H1 (cell line): ENCODE measurements at regions not wholly inside any gene's neighbourhood (a gene's known extent, or its start where the extent isn't known, plus 50 kb on each side); places are given as distances from the start of the nearest gene placed in this dataset.

Source experiments
- CTCF ChIA-PET: fragments of 300-600 bp; sonication (Branson Sonifier 250); formaldehyde crosslinking; loops from one replicate; lab custom pipeline; 2021; ENCODE audit not compliant: partially characterized antibody; lab: Charles Lee
- POLR2A ChIA-PET: fragments of 300-600 bp; sonication (Branson Sonifier 250); formaldehyde crosslinking; loops from one replicate; lab custom pipeline; 2021; ENCODE audit warnings: inconsistent platforms; ENCODE audit not compliant: partially characterized antibody; lab: Charles Lee
- DNase-seq, 2 experiments: peaks; one replicate each; pipeline versions ENCODE4 v3.0.0 to v3.0.0-alpha.2; 2010 to 2022; ENCODE audit warnings: low spot score in 2 of 2, low read depth in 1 of 2, mixed read lengths in 1 of 2
- FAIRE-seq: peaks from 2 replicates; lab custom pipeline; 2011; peaks lifted over from hg19 to GRCh38; lab: Jason Lieb, UNC
- H2AFZ ChIP-seq: 2 replicates; pipeline ENCODE4 v1.8.1; 2012; ENCODE audit warnings: low read length, inconsistent platforms
- H2AK5ac ChIP-seq: 2 replicates; pipeline ENCODE4 v1.6.1; 2013; ENCODE audit warnings: low read depth, low read length
- H2BK120ac ChIP-seq: replicated peaks from 2 replicates; pipeline ENCODE3; 2013; ENCODE audit warnings: low read depth, low read length, inconsistent platforms
- H2BK12ac ChIP-seq: 2 replicates; pipeline ENCODE4 v1.6.1; 2013; ENCODE audit warnings: low read depth, low read length
- H2BK15ac ChIP-seq: 2 replicates; pipeline ENCODE4 v1.6.1; 2013; ENCODE audit warnings: low read length
- H2BK20ac ChIP-seq: 2 replicates; pipeline ENCODE4 v1.6.1; 2013; ENCODE audit warnings: low read length
- H2BK5ac ChIP-seq: 2 replicates; pipeline ENCODE4 v1.6.1; 2013; ENCODE audit warnings: low read depth, low read length
- H3K14ac ChIP-seq: 2 replicates; pipeline ENCODE4 v1.6.1; 2013; ENCODE audit warnings: inconsistent platforms; ENCODE audit not compliant: insufficient read length
- H3K18ac ChIP-seq: 2 replicates; pipeline ENCODE4 v1.6.1; 2013; ENCODE audit warnings: low read length; ENCODE audit errors: extremely low read depth
- H3K23ac ChIP-seq: 2 replicates; pipeline ENCODE4 v1.6.1; 2013; ENCODE audit warnings: inconsistent platforms; ENCODE audit not compliant: insufficient read length
- H3K23me2 ChIP-seq: 2 replicates; pipeline ENCODE4 v1.6.1; 2013; ENCODE audit warnings: low read depth, low read length
- H3K27ac ChIP-seq: 2 replicates; pipeline ENCODE4 v1.6.1; 2011; ENCODE audit warnings: low read depth, low read length, inconsistent platforms
- H3K27me3 ChIP-seq, 4 experiments: replicated peaks in 1 of 4; 1 replicate in 1 of 4; 2 replicates in 3 of 4; pipeline versions ENCODE4 v1.6.1 to v1.8.1; 2011 to 2013; ENCODE audit warnings: low read length in 3 of 4, mild to moderate bottlenecking in 3 of 4, inconsistent platforms in 2 of 4, mixed read lengths in 2 of 4, moderate library complexity in 1 of 4; ENCODE audit not compliant: control insufficient read depth in 3 of 4, insufficient read depth in 3 of 4; ENCODE audit errors: extremely low read depth in 1 of 4
- H3K36me3 ChIP-seq, 4 experiments: 2 replicates each; pipeline versions ENCODE4 v1.6.1 to v1.8.1; 2011 to 2013; ENCODE audit warnings: mild to moderate bottlenecking in 4 of 4, low read length in 3 of 4, moderate library complexity in 2 of 4, control low read depth in 1 of 4, inconsistent platforms in 1 of 4; ENCODE audit not compliant: insufficient read depth in 4 of 4, control insufficient read depth in 2 of 4
- H3K4ac ChIP-seq: replicated peaks from 2 replicates; pipeline ENCODE3; 2013; ENCODE audit warnings: low read length, low read depth, mixed read lengths, inconsistent platforms; ENCODE audit not compliant: insufficient read length
- H3K4me1 ChIP-seq, 4 experiments: replicated peaks in 1 of 4; 1 replicate in 1 of 4; 2 replicates in 3 of 4; pipeline versions ENCODE4 v1.6.1 to v1.8.1; 2011 to 2013; ENCODE audit warnings: low read length in 3 of 4, inconsistent platforms in 2 of 4, mixed read lengths in 1 of 4; ENCODE audit not compliant: insufficient read depth in 4 of 4, control insufficient read depth in 3 of 4
- H3K4me2 ChIP-seq, 2 experiments: 2 replicates each; pipeline versions ENCODE4 v1.6.1 to v1.8.1; 2011 to 2013; ENCODE audit warnings: low read depth in 2 of 2, low read length in 2 of 2, control low read depth in 1 of 2, inconsistent platforms in 1 of 2, mild to moderate bottlenecking in 1 of 2; ENCODE audit not compliant: insufficient read depth in 1 of 2
- H3K4me3 ChIP-seq, 4 experiments: fragments of 200-600, 300-600 bp in 1 of 4; sonication (generic), shearing (Covaris generic), sonication (Bioruptor Twin) in 1 of 4; 2 replicates each; pipeline versions ENCODE4 v1.5.1 to v1.8.1; 2011 to 2016; ENCODE audit warnings: low read length in 4 of 4, low read depth in 3 of 4, control low read depth in 2 of 4, inconsistent platforms in 2 of 4, mild to moderate bottlenecking in 2 of 4, mixed read lengths in 1 of 4, moderate library complexity in 1 of 4; ENCODE audit not compliant: insufficient read depth in 2 of 4; ENCODE audit errors: extremely low read depth in 1 of 4
- H3K56ac ChIP-seq: replicated peaks from 2 replicates; pipeline ENCODE3; 2013; ENCODE audit warnings: low read depth, mild to moderate bottlenecking, mixed read lengths, low read length, inconsistent platforms; ENCODE audit not compliant: insufficient read length
- H3K79me1 ChIP-seq: 2 replicates; pipeline ENCODE4 v1.6.1; 2013; ENCODE audit warnings: low read depth, low read length, control low read depth
- H3K79me2 ChIP-seq, 2 experiments: 2 replicates each; pipeline versions ENCODE4 v1.6.1 to v1.8.1; 2012 to 2013; ENCODE audit warnings: low read length in 2 of 2, mild to moderate bottlenecking in 2 of 2, inconsistent platforms in 1 of 2; ENCODE audit not compliant: insufficient read depth in 2 of 2, control insufficient read depth in 1 of 2
- H3K9ac ChIP-seq, 4 experiments: replicated peaks in 1 of 4; 1 replicate in 1 of 4; 2 replicates in 3 of 4; pipeline versions ENCODE4 v1.6.1 to v1.8.1; 2011 to 2013; ENCODE audit warnings: low read depth in 3 of 4, low read length in 3 of 4, control low read depth in 2 of 4, mild to moderate bottlenecking in 2 of 4, moderate library complexity in 2 of 4, inconsistent platforms in 1 of 4; ENCODE audit errors: extremely low read depth in 1 of 4
- H3K9me3 ChIP-seq, 2 experiments: 2 replicates each; pipeline versions ENCODE4 v1.6.1 to v1.8.1; 2012 to 2013; ENCODE audit warnings: mild to moderate bottlenecking in 2 of 2, moderate library complexity in 2 of 2, control low read depth in 1 of 2, inconsistent platforms in 1 of 2, low read depth in 1 of 2, low read length in 1 of 2, mixed read lengths in 1 of 2; ENCODE audit not compliant: insufficient read depth in 2 of 2
- H4K20me1 ChIP-seq, 2 experiments: replicated peaks in 1 of 2; 2 replicates each; pipeline versions ENCODE3 to v1.8.1; 2011 to 2013; ENCODE audit warnings: inconsistent platforms in 2 of 2, low read length in 2 of 2, mild to moderate bottlenecking in 1 of 2; ENCODE audit not compliant: insufficient read depth in 2 of 2, control insufficient read depth in 1 of 2
- H4K5ac ChIP-seq: 2 replicates; pipeline ENCODE4 v1.6.1; 2013; ENCODE audit warnings: low read length, low read depth, mixed read lengths, inconsistent platforms; ENCODE audit not compliant: insufficient read length
- H4K8ac ChIP-seq: 2 replicates; pipeline ENCODE4 v1.8.0; 2013; ENCODE audit warnings: mild to moderate bottlenecking, moderate library complexity, low read length, inconsistent platforms; ENCODE audit not compliant: insufficient read depth; ENCODE audit errors: extremely low read depth
- H4K91ac ChIP-seq: replicated peaks from 2 replicates; pipeline ENCODE3; 2013; ENCODE audit warnings: low read length, mixed read lengths, inconsistent platforms; ENCODE audit not compliant: insufficient read length
- ASH2L ChIP-seq: fragments of 200-600, 300-600 bp; sonication (generic); IDR thresholded peaks from one replicate; pipeline ENCODE4 v1.7.1; 2017; ENCODE audit warnings: low read length
- FOSL1 ChIP-seq: IDR thresholded peaks from 2 replicates; pipeline ENCODE4 v1.6.1; 2011; ENCODE audit warnings: mild to moderate bottlenecking, low read depth, low read length, moderate library complexity; ENCODE audit not compliant: insufficient read depth
- WGBS, 2 experiments: shearing (Covaris generic) in 1 of 2; methylation state at CpG; one replicate each; pipeline versions ENCODE4 v1.1.6 to v1.1.7; 2013 to 2015; ENCODE audit warnings: low lambda C conversion rate in 2 of 2, mixed read lengths in 2 of 2, inconsistent platforms in 1 of 2, low coverage in 1 of 2, missing lambda C conversion rate in 1 of 2; ENCODE audit not compliant: insufficient replicate concordance in 2 of 2, insufficient coverage in 1 of 2, insufficient read length in 1 of 2; ENCODE audit errors: extremely low coverage in 1 of 2, missing lambda C conversion rate in 1 of 2; 5-methylcytosine and 5-hydroxymethylcytosine counted together

DNA sequence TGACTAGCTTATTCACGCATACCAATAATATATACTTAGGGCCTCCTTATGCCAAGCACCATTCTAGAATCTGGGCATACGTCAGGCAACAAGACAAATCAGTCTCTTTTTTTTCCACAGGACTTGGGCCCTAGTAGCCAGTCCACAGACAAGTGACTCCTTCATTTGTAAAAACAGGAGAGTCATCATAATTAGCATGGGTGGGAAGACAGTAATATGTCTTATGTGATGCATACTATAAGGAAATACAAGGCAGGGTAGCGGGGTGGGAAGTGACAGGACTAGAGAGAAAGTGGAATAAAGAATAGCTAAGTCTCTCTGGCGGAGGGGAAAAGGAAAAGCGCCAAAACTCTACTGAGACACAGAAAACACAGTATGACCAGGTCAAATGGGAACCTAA lies 439.6 kb upstream of the MDFIC2 start:
- Histone ChIP-seq H3K27me3 (no peaks in the 10 kb centered on the region), H3K9ac (no peak overlapping the region), H2BK5ac (no peak overlapping the region), H3K4me2 (no peak overlapping the region), H4K5ac (no peak overlapping the region), H3K18ac (no peak overlapping the region), H3K79me1 (no peaks in the 10 kb centered on the region), H3K14ac (no peak overlapping the region), H2BK12ac (no peak overlapping the region), H2AK5ac (no peak overlapping the region), H3K79me2 (no peaks in the 10 kb centered on the region), H4K8ac (no peak overlapping the region), H2AFZ (no peak overlapping the region), H3K9me3 (no peaks in the 10 kb centered on the region), H3K4me3 (no peak overlapping the region), H3K27ac (no peak overlapping the region), H4K91ac (no peak overlapping the region), H4K20me1 (no peaks in the 10 kb centered on the region), H3K4ac (no peak overlapping the region), H3K23ac (no peak overlapping the region), H3K36me3 (no peaks in the 10 kb centered on the region), H2BK15ac (no peak overlapping the region), H2BK120ac (no peak overlapping the region), H3K56ac (no peak overlapping the region), H3K4me1 (no peaks in the 10 kb centered on the region), H2BK20ac (no peak overlapping the region), H3K23me2 (no peaks in the 10 kb centered on the region)
- DNase-seq (no peak), FAIRE-seq (no peak)
- ChIA-PET POLR2A (no interaction called here), CTCF (interaction anchor here (1.0 to 1.1 kb wide), 2 partner anchors 14 to 40 kb away, joined by 3 to 4 read pairs; no protein-coding TSS in a partner anchor)
- WGBS, 2 experiments = 87% methylated on average over 5 of the region's 5 CpGs; no CpG with 5 or more reads in 1 of the 2 experiments
- TF ChIP-seq FOSL1 (no peak), ASH2L (no peak)
